Neural cell (in vitro differentiated cells): ENCODE measurements at regions not wholly inside any gene's neighbourhood (a gene's known extent, or its start where the extent isn't known, plus 50 kb on each side); places are given as distances from the start of the nearest gene placed in this dataset.

Experiments used
- H2AFZ ChIP-seq: fragments of 200-600, 300-800 bp; sonication (generic), shearing (Covaris generic); 2 replicates; pipeline ENCODE4 v1.6.0; 2014; ENCODE audit warnings: low read depth, mild to moderate bottlenecking, antibody characterized with exemption, low read length, moderate library complexity
- H3F3A ChIP-seq: fragments of 200-600 bp; shearing (Covaris generic); 2 replicates; pipeline ENCODE4 v1.6.1; 2016; ENCODE audit warnings: mild to moderate bottlenecking, moderate library complexity, mixed read lengths, antibody characterized with exemption, low read length; ENCODE audit not compliant: insufficient read depth, poor library complexity, severe bottlenecking
- H3K27ac ChIP-seq: fragments of 200-600, 300-800 bp; sonication (generic), shearing (Covaris generic); 2 replicates; pipeline ENCODE4 v1.5.1; 2014; ENCODE audit warnings: mild to moderate bottlenecking, low read length, moderate library complexity
- H3K27me3 ChIP-seq: fragments of 300-800, 200-600 bp; sonication (generic), shearing (Covaris generic); 2 replicates; pipeline ENCODE4 v1.6.0; 2014; ENCODE audit warnings: mild to moderate bottlenecking, low read depth, low read length, moderate library complexity; ENCODE audit not compliant: insufficient read depth
- H3K36me3 ChIP-seq: fragments of 300-800, 200-600 bp; sonication (generic), shearing (Covaris generic); 2 replicates; pipeline ENCODE4 v1.5.1; 2014; ENCODE audit warnings: mild to moderate bottlenecking, antibody characterized with exemption, low read length, moderate library complexity; ENCODE audit not compliant: insufficient read depth
- H3K4me2 ChIP-seq: fragments of 300-800, 200-600 bp; sonication (generic), shearing (Covaris generic); 2 replicates; pipeline ENCODE4 v1.6.0; 2014; ENCODE audit warnings: mild to moderate bottlenecking, low read length
- H3K4me3 ChIP-seq: fragments of 300-800, 200-600 bp; sonication (generic), shearing (Covaris generic); 2 replicates; pipeline ENCODE4 v1.5.1; 2014; ENCODE audit warnings: mild to moderate bottlenecking, low read length, moderate library complexity
- H3K79me2 ChIP-seq: fragments of 200-600 bp; shearing (Covaris generic); replicated peaks from 2 replicates; pipeline ENCODE4 v1.6.0; 2014; ENCODE audit warnings: mild to moderate bottlenecking, low read length, moderate library complexity; ENCODE audit not compliant: insufficient read depth
- H3K9ac ChIP-seq: fragments of 300-800, 200-600 bp; sonication (generic), shearing (Covaris generic); 2 replicates; pipeline ENCODE4 v1.6.1; 2016; ENCODE audit warnings: mild to moderate bottlenecking, low read length, mixed read lengths
- H3K9me2 ChIP-seq: fragments of 200-600 bp; shearing (Covaris generic); 2 replicates; pipeline ENCODE4 v1.6.1; 2016; ENCODE audit warnings: mild to moderate bottlenecking, low read length, mixed read lengths; ENCODE audit not compliant: insufficient read depth
- H3K9me3 ChIP-seq: fragments of 200-600, 300-800 bp; sonication (generic), shearing (Covaris generic); 2 replicates; pipeline ENCODE4 v1.6.1; 2016; ENCODE audit warnings: mild to moderate bottlenecking, mixed run types, low read length, moderate library complexity, mixed read lengths
- H4K20me1 ChIP-seq: fragments of 200-600 bp; shearing (Covaris generic); 2 replicates; pipeline ENCODE4 v1.6.1; 2016; ENCODE audit warnings: mild to moderate bottlenecking, mixed run types; ENCODE audit not compliant: insufficient read depth
- CTCF ChIP-seq: fragments of 450-650 bp; IDR thresholded peaks from 2 replicates; pipeline ENCODE4 v1.5.1; 2014; ENCODE audit warnings: antibody characterized with exemption, mild to moderate bottlenecking, moderate library complexity; ENCODE audit not compliant: poor library complexity, severe bottlenecking
- EP300 ChIP-seq: fragments of 450-650 bp; conservative IDR thresholded peaks from 2 replicates; pipeline ENCODE4 v1.6.1; 2014; ENCODE audit warnings: antibody characterized with exemption, mild to moderate bottlenecking, moderate library complexity; ENCODE audit not compliant: poor library complexity, severe bottlenecking
- EZH2 ChIP-seq: fragments of 200-600, 300-800 bp; shearing (Covaris generic), sonication (generic); IDR thresholded peaks from 2 replicates; pipeline ENCODE4 v1.6.1; 2014; ENCODE audit warnings: antibody characterized with exemption, low read length, borderline replicate concordance, mild to moderate bottlenecking; ENCODE audit not compliant: insufficient read depth, poor library complexity, severe bottlenecking
- MXI1 ChIP-seq: fragments of 450-650 bp; conservative IDR thresholded peaks from 2 replicates; pipeline ENCODE4 v1.6.1; 2014; ENCODE audit warnings: antibody characterized with exemption, mild to moderate bottlenecking; ENCODE audit not compliant: poor library complexity, severe bottlenecking
- POLR2AphosphoS5 ChIP-seq: IDR thresholded peaks from 2 replicates; pipeline ENCODE4 v1.6.1; 2012
- RAD21 ChIP-seq: fragments of 450-650 bp; conservative IDR thresholded peaks from 2 replicates; pipeline ENCODE4 v1.6.1; 2014; ENCODE audit warnings: antibody characterized with exemption, mild to moderate bottlenecking, moderate library complexity
- REST ChIP-seq: IDR thresholded peaks from 2 replicates; pipeline ENCODE4 v1.6.1; 2012; ENCODE audit warnings: borderline replicate concordance
- SMC3 ChIP-seq: fragments of 450-650 bp; conservative IDR thresholded peaks from 2 replicates; pipeline ENCODE4 v1.6.1; 2014; ENCODE audit warnings: antibody characterized with exemption, mild to moderate bottlenecking, moderate library complexity; ENCODE audit not compliant: poor library complexity
- TAF1 ChIP-seq: IDR thresholded peaks from 2 replicates; pipeline ENCODE4 v1.6.1; 2012; ENCODE audit warnings: low read depth

GRCh38 chr11:81869351-81870065 is 864.2 kb downstream of the FAM181B start:
- Histone ChIP-seq H3K9ac (no peak overlapping the region), H3K4me3 (no peak overlapping the region), H3K9me3 (no peaks in the 10 kb centered on the region), H3K79me2 (no peaks in the 10 kb centered on the region), H3K27me3 (no peaks in the 10 kb centered on the region), H2AFZ (no peak overlapping the region), H3F3A (no peaks in the 10 kb centered on the region), H3K36me3 (no peaks in the 10 kb centered on the region), H3K9me2 (no peaks in the 10 kb centered on the region), H3K4me2 (no peak overlapping the region), H3K27ac (no peak overlapping the region), H4K20me1 (no peaks in the 10 kb centered on the region)
- TF ChIP-seq POLR2AphosphoS5, result no peak
- TF ChIP-seq RAD21, result no peak

- no peak overlapping the region for H3K4me2 ChIP-seq
- no peaks in the 10 kb centered on the region for H3K36me3 ChIP-seq
- no peaks in the 10 kb centered on the region for H3K27me3 ChIP-seq
- H3K79me2 ChIP-seq, result no peaks in the 10 kb centered on the region
- H2AFZ ChIP-seq, result no peak overlapping the region
- H3K4me3 ChIP-seq, result no peak overlapping the region
- H3K27ac ChIP-seq, result no peak overlapping the region
- H4K20me1 ChIP-seq, result no peaks in the 10 kb centered on the region
- no peaks in the 10 kb centered on the region for H3K9me2 ChIP-seq
- no peak for TF ChIP-seq REST
- no peak for TF ChIP-seq CTCF
- TF ChIP-seq SMC3, result no peak
- H3K9me3 ChIP-seq, result no peaks in the 10 kb centered on the region
- no peaks in the 10 kb centered on the region for H3F3A ChIP-seq
- no peak overlapping the region for H3K9ac ChIP-seq
Observed at GRCh38 chr11:81866896-81867295, 866.8 kb downstream of the FAM181B start.

- Histone ChIP-seq H3K9me2 (no peaks in the 10 kb centered on the region), H3K4me2 (no peak overlapping the region), H3K36me3 (no peaks in the 10 kb centered on the region), H3K79me2 (no peaks in the 10 kb centered on the region), H2AFZ (no peak overlapping the region), H3K9me3 (no peaks in the 10 kb centered on the region), H4K20me1 (no peaks in the 10 kb centered on the region), H3K9ac (no peak overlapping the region), H3K27ac (no peak overlapping the region), H3F3A (no peaks in the 10 kb centered on the region), H3K27me3 (no peaks in the 10 kb centered on the region), H3K4me3 (no peak overlapping the region)
- TF ChIP-seq POLR2AphosphoS5, result no peak
- no peak for TF ChIP-seq EP300
- TF ChIP-seq RAD21, result no peak
- TF ChIP-seq SMC3, result no peak
- TF ChIP-seq MXI1, result no peak
- TF ChIP-seq EZH2, result no peak
- TF ChIP-seq TAF1, result no peak
- TF ChIP-seq REST, result no peak
- no peak for TF ChIP-seq CTCF
Observed at GRCh38 chr11:81857386-81857785, 876.3 kb downstream of the FAM181B start.
